K562 (cell line): ENCODE measurements at regions not wholly inside any gene's neighbourhood (a gene's known extent, or its start where the extent isn't known, plus 50 kb on each side); places are given as distances from the start of the nearest gene placed in this dataset.
A peak's percentile ranks its signal among the peaks of the same experiment; 100 is the strongest.

ENCODE experiments used
- ATAC-seq: fragments of 200-7000 bp; cut with Tn5 transposase; 3 replicates; pipeline ENCODE4 v1.9.1; 2020; ENCODE audit warnings: moderate library complexity
- BruUV-seq: library from RNA; stranded (reverse); fragments of 400-500 nt; replicated peaks from 2 replicates; lab custom pipeline; 2021; lab: Mats Ljungman, UMichigan
- CTCF ChIA-PET: fragments of 300-600 bp; formaldehyde crosslinking; extraction: SDS; loops from one replicate; lab custom pipeline; 2021; ENCODE audit warnings: low intra/inter-chr PET ratio; lab: Yijun Ruan, JAX
- POLR2A ChIA-PET: fragments of 300-600, 350-650 bp; sonication (Branson Sonifier 250); formaldehyde crosslinking; extraction: SDS; loops from one replicate; lab custom pipeline; 2021; ENCODE audit warnings: antibody characterized with exemption, inconsistent platforms; lab: Yijun Ruan, JAX
- DNase-seq, 4 experiments: peaks; one replicate each; pipeline versions ENCODE4 v3.0.0 to v3.0.0-alpha.2; 2011 to 2018; ENCODE audit warnings: low spot score in 3 of 4, mixed read lengths in 3 of 4; ENCODE audit errors: extremely low read depth in 1 of 4
- FAIRE-seq: peaks from 2 replicates; lab custom pipeline; 2011; peaks lifted over from hg19 to GRCh38; lab: Jason Lieb, UNC
- H2AFZ ChIP-seq: 2 replicates; pipeline ENCODE4 v1.6.0; 2011; ENCODE audit warnings: low read depth, low read length, control low read depth, inconsistent platforms
- H3K27ac ChIP-seq: fragments of 200-600 bp; 3 replicates; pipeline ENCODE4 v1.8.0; 2011; ENCODE audit warnings: low read depth, mild to moderate bottlenecking, control low read depth, inconsistent platforms, low read length, moderate library complexity, mixed read lengths; ENCODE audit errors: extremely low read depth
- H3K27me3 ChIP-seq, 2 experiments: fragments of 300-600 bp in 1 of 2; 2 replicates in 1 of 2; 3 replicates in 1 of 2; pipeline versions ENCODE4 v1.6.0 to v1.8.0; 2011; ENCODE audit warnings: inconsistent platforms in 2 of 2, low read length in 2 of 2, mild to moderate bottlenecking in 1 of 2, mixed read lengths in 1 of 2, moderate library complexity in 1 of 2; ENCODE audit not compliant: control insufficient read depth in 2 of 2, insufficient read depth in 2 of 2
- H3K36me3 ChIP-seq: fragments of 300-600 bp; 3 replicates; pipeline ENCODE4 v1.8.0; 2011; ENCODE audit warnings: mild to moderate bottlenecking, low read length, inconsistent platforms; ENCODE audit not compliant: control insufficient read depth, insufficient read depth
- H3K4me1 ChIP-seq, 2 experiments: fragments of 200-600 bp in 1 of 2; replicated peaks in 1 of 2; 2 replicates in 1 of 2; 3 replicates in 1 of 2; pipeline versions ENCODE4 v1.5.1 to v1.8.0; 2011; ENCODE audit warnings: inconsistent platforms in 2 of 2, low read length in 2 of 2, mild to moderate bottlenecking in 1 of 2, mixed read lengths in 1 of 2, moderate library complexity in 1 of 2; ENCODE audit not compliant: control insufficient read depth in 2 of 2, insufficient read depth in 2 of 2
- H3K4me2 ChIP-seq: 2 replicates; pipeline ENCODE4 v1.6.1; 2011; ENCODE audit warnings: low read length, control low read depth, inconsistent platforms, mixed read lengths; ENCODE audit not compliant: insufficient read depth
- H3K4me3 ChIP-seq: fragments of 200-600 bp; sonication (generic), shearing (Covaris generic); 2 replicates; pipeline ENCODE4 v1.5.1; 2016; ENCODE audit warnings: control low read depth, inconsistent platforms
- H3K79me2 ChIP-seq: fragments of 200-600 bp; 3 replicates; pipeline ENCODE4 v1.8.0; 2011; ENCODE audit warnings: low read length, inconsistent platforms; ENCODE audit not compliant: control insufficient read depth, insufficient read depth
- H3K9ac ChIP-seq, 2 experiments: 2 replicates each; pipeline versions ENCODE4 v1.6.0 to v1.6.1; 2011; ENCODE audit warnings: low read depth in 2 of 2, low read length in 2 of 2, control low read depth in 1 of 2, inconsistent platforms in 1 of 2, mild to moderate bottlenecking in 1 of 2, mixed read lengths in 1 of 2; ENCODE audit not compliant: insufficient read depth in 1 of 2
- H3K9me1 ChIP-seq: one replicate; pipeline ENCODE4 v1.6.0; 2011; ENCODE audit warnings: inconsistent platforms, mild to moderate bottlenecking, low read length, moderate library complexity; ENCODE audit not compliant: control insufficient read depth, insufficient read depth
- H3K9me3 ChIP-seq: replicated peaks from 2 replicates; pipeline ENCODE4 v1.5.1; 2011; ENCODE audit warnings: low read depth, low read length, inconsistent platforms; ENCODE audit not compliant: control insufficient read depth, insufficient read depth
- H4K20me1 ChIP-seq: replicated peaks from 2 replicates; pipeline ENCODE4 v1.6.1; 2011; ENCODE audit warnings: low read length, inconsistent platforms, mixed read lengths; ENCODE audit not compliant: control insufficient read depth, insufficient read depth
- C11orf30 ChIP-seq: fragments of 450-650 bp; IDR thresholded peaks from 2 replicates; pipeline ENCODE4 v1.6.1; 2016; ENCODE audit warnings: low read depth, mild to moderate bottlenecking
- KHSRP ChIP-seq: fragments of 450-650 bp; IDR thresholded peaks from 2 replicates; pipeline ENCODE4 v1.6.1; 2017
- MAFG ChIP-seq: fragments of 450-650 bp; conservative IDR thresholded peaks from 2 replicates; pipeline ENCODE4 v1.6.1; 2016; ENCODE audit warnings: missing genetic modification characterization, missing compliant biosample characterization
- MTF1 ChIP-seq: fragments of 250-450 bp; sonication (Bioruptor Pico); IDR thresholded peaks from 2 replicates; pipeline ENCODE4 v1.9.0; 2021; ENCODE audit warnings: moderate library complexity, mild to moderate bottlenecking, inconsistent platforms, borderline replicate concordance
- MXI1 ChIP-seq: IDR thresholded peaks from 2 replicates; pipeline ENCODE4 v1.6.1; 2011; ENCODE audit warnings: low read depth, mild to moderate bottlenecking, improper control_type of control experiment, low read length
- NCOA1 ChIP-seq: fragments of 450-650 bp; IDR thresholded peaks from 2 replicates; pipeline ENCODE4 v1.6.1; 2016; ENCODE audit warnings: low read depth
- WGBS: fragments of 100-300 bp; shearing (Covaris generic); methylation state at CpG from one replicate; pipeline ENCODE4 v1.1.6; 2016; ENCODE audit warnings: low coverage, mixed read lengths; ENCODE audit not compliant: insufficient coverage; ENCODE audit errors: missing lambda C conversion rate; 5-methylcytosine and 5-hydroxymethylcytosine counted together
- in situ Hi-C: fragments of 300-500 bp; cut with MboI; formaldehyde crosslinking; loops from 4 replicates; pipeline ENCODE4 v1.15.0; 2018; ENCODE audit warnings: inconsistent platforms, mixed read lengths
- intact Hi-C: fragments of 100-400 bp; cut with micrococcal nuclease; formaldehyde crosslinking; loops from 2 replicates; pipeline ENCODE4 v1.14.2; 2022
- TF ChIP-seq, protein P1 (sequence below): fragments of 450-650 bp; formaldehyde crosslinking; conservative IDR thresholded peaks from 2 replicates; pipeline ENCODE4 v1.4.0; 2022; ENCODE audit warnings: mild to moderate bottlenecking, missing genetic modification characterization

DNA sequence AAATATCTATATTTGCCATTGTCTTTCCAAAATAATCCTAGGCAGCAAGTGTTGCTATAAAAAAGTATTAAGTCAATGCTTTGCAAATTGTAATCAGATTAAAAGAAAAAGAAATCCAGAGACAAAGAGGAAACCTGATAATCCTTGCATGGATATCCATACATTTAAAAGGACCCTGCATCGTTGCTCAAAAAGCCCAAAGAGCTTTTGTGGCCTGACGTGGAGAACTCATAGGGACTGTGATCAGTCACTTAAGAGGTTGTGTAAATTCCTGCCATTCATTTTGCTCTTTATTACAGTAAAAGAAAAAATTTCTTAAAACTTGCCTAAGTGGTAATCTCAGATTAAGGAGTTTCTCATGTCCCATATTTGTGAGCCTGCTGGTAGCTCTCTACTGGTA is 392.6 kb downstream of the C12orf75 start (continued):
- TF ChIP-seq, protein P1, sequence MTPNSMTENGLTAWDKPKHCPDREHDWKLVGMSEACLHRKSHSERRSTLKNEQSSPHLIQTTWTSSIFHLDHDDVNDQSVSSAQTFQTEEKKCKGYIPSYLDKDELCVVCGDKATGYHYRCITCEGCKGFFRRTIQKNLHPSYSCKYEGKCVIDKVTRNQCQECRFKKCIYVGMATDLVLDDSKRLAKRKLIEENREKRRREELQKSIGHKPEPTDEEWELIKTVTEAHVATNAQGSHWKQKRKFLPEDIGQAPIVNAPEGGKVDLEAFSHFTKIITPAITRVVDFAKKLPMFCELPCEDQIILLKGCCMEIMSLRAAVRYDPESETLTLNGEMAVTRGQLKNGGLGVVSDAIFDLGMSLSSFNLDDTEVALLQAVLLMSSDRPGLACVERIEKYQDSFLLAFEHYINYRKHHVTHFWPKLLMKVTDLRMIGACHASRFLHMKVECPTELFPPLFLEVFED (CRISPR knock-in tag) = no peak
- TF ChIP-seq, all 486 proteins: peak for 0

DNA sequence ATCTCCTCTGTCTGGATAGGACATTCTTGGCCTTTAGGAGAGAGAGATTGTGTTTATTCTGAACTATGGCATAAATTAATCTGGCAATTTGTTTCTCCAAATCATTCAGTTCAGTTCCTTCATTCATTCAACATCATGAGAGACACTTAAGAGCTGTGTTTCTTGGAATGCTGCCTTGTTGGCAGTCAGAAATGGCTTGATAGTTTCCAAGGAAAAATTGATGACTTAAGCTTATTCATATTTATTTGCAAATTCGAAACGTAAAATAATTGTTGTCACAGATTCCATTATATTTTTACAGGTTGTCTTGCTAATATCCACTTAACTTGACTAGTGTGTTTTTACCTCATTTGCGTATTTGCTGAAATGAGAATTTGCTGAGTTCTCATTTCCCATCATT is 393.0 kb downstream of the C12orf75 start:
- H2AFZ ChIP-seq = no peak overlapping the region
- intact Hi-C loops = no loop called here
- no peak overlapping the region for H3K4me2 ChIP-seq
- POLR2A ChIA-PET = no interaction called here
- no peak overlapping the region for H3K27ac ChIP-seq
- H3K36me3 ChIP-seq = no peaks in the 10 kb centered on the region
- in situ Hi-C loops = no loop called here
- H3K9me3 ChIP-seq = no peaks in the 10 kb centered on the region
- CTCF ChIA-PET = no interaction called here
- TF ChIP-seq NCOA1 (no peak), MXI1 (no peak), MTF1 (CRISPR knock-in tag) (no peak), MAFG (tag) (peak; percentile 21; the same call in 1 of the 2 replicates), KHSRP (no peak), C11orf30 (peak; percentile 24; the same call in 1 of the 2 replicates)
- TF ChIP-seq, all 486 proteins: peak for 2
- Histone ChIP-seq H4K20me1 (no peaks in the 10 kb centered on the region), H3K79me2 (no peaks in the 10 kb centered on the region), H3K9me1 (no peaks in the 10 kb centered on the region), H3K9ac (no peak overlapping the region), H3K4me1 (no peaks in the 10 kb centered on the region), H3K27me3 (no peaks in the 10 kb centered on the region), H3K4me3 (no peak overlapping the region)
- FAIRE-seq (no peak), DNase-seq (no peak), ATAC-seq (no peak)
- BruUV-seq = no TSS peak
- WGBS = 0% methylated on average over 3 of the region's 3 CpGs
